Keratinocyte (primary cell): ENCODE measurements at regions not wholly inside any gene's neighbourhood (a gene's known extent, or its start where the extent isn't known, plus 50 kb on each side); places are given as distances from the start of the nearest gene placed in this dataset.

ENCODE experiments used
- DNase-seq: peaks from one replicate; pipeline ENCODE4 v3.0.0-alpha.2; 2011; ENCODE audit warnings: low read depth, missing footprints, low spot score
- FAIRE-seq: peaks from 2 replicates; lab custom pipeline; 2011; peaks lifted over from hg19 to GRCh38; lab: Jason Lieb, UNC
- H2AFZ ChIP-seq: 2 replicates; pipeline ENCODE4 v1.6.0; 2012; ENCODE audit warnings: low read length, control low read depth, inconsistent platforms; ENCODE audit not compliant: control insufficient read depth
- H3K27ac ChIP-seq: 2 replicates; pipeline ENCODE4 v1.5.1; 2011; ENCODE audit warnings: low read length; ENCODE audit not compliant: control insufficient read depth, insufficient read depth
- H3K27me3 ChIP-seq: 3 replicates; pipeline ENCODE4 v1.6.0; 2011; ENCODE audit warnings: low read length; ENCODE audit not compliant: control insufficient read depth, insufficient read depth; ENCODE audit errors: extremely low read depth
- H3K36me3 ChIP-seq, 2 experiments: 2 replicates in 1 of 2; 3 replicates in 1 of 2; pipeline ENCODE4 v1.5.1; 2011; ENCODE audit warnings: low read length in 2 of 2, mild to moderate bottlenecking in 1 of 2; ENCODE audit not compliant: control insufficient read depth in 2 of 2, insufficient read depth in 2 of 2; ENCODE audit errors: extremely low read depth in 1 of 2
- H3K4me1 ChIP-seq: 3 replicates; pipeline ENCODE4 v1.5.1; 2011; ENCODE audit warnings: low read length; ENCODE audit not compliant: control insufficient read depth, insufficient read depth; ENCODE audit errors: extremely low read depth
- H3K4me2 ChIP-seq: 3 replicates; pipeline ENCODE4 v1.6.0; 2011; ENCODE audit warnings: low read depth, low read length; ENCODE audit not compliant: control insufficient read depth, insufficient read depth; ENCODE audit errors: extremely low read depth
- H3K4me3 ChIP-seq, 3 experiments: fragments of 200-600 bp in 1 of 3; sonication (generic) in 1 of 3; 2 replicates in 2 of 3; 3 replicates in 1 of 3; pipeline ENCODE4 v1.5.1; 2011 to 2016; ENCODE audit warnings: low read length in 3 of 3, mild to moderate bottlenecking in 3 of 3, control low read depth in 2 of 3, inconsistent platforms in 1 of 3, low read depth in 1 of 3, mixed read lengths in 1 of 3, mixed run types in 1 of 3, moderate library complexity in 1 of 3; ENCODE audit not compliant: control insufficient read depth in 2 of 3, insufficient read depth in 2 of 3; ENCODE audit errors: extremely low read depth in 1 of 3
- H3K79me2 ChIP-seq: 2 replicates; pipeline ENCODE4 v1.6.0; 2012; ENCODE audit warnings: low read length; ENCODE audit not compliant: control insufficient read depth, insufficient read depth
- H3K9ac ChIP-seq: 3 replicates; pipeline ENCODE4 v1.6.0; 2011; ENCODE audit warnings: low read length; ENCODE audit not compliant: control insufficient read depth, insufficient read depth; ENCODE audit errors: extremely low read depth
- H3K9me1 ChIP-seq: 3 replicates; pipeline ENCODE4 v1.6.0; 2011; ENCODE audit warnings: low read length; ENCODE audit not compliant: control insufficient read depth, insufficient read depth; ENCODE audit errors: extremely low read depth
- H3K9me3 ChIP-seq: 2 replicates; pipeline ENCODE4 v1.5.1; 2012; ENCODE audit warnings: low read depth, low read length; ENCODE audit not compliant: control insufficient read depth
- H4K20me1 ChIP-seq: 3 replicates; pipeline ENCODE4 v1.6.0; 2011; ENCODE audit warnings: low read length; ENCODE audit not compliant: control insufficient read depth, insufficient read depth; ENCODE audit errors: extremely low read depth
- EZH2 ChIP-seq: IDR thresholded peaks from one replicate; pipeline ENCODE4 v1.6.1; 2012; ENCODE audit warnings: inconsistent platforms, mild to moderate bottlenecking, low read length, moderate library complexity
- dilution Hi-C: fragments of 300-500 bp; cut with MboI; formaldehyde crosslinking; loops from one replicate; pipeline ENCODE4 v1.7.0; 2020; ENCODE audit warnings: low sequenced_read_pairs; ENCODE audit not compliant: extremely low pct_ligation_motif_present
- TF ChIP-seq, protein P1 (sequence below), 3 experiments: IDR thresholded peaks in 1 of 3; conservative IDR thresholded peaks in 1 of 3; optimal IDR thresholded peaks in 1 of 3; 2 replicates in 2 of 3; 3 replicates in 1 of 3; pipeline versions ENCODE3 to v1.5.1; 2011; ENCODE audit warnings: low read length in 3 of 3, mild to moderate bottlenecking in 3 of 3, moderate library complexity in 2 of 3, control low read depth in 1 of 3, inconsistent platforms in 1 of 3; ENCODE audit not compliant: insufficient read depth in 2 of 3; ENCODE audit errors: extremely low read depth in 1 of 3

- Histone ChIP-seq H3K4me2 (no peak overlapping the region), H3K9me1 (no peaks in the 10 kb centered on the region), H3K4me1 (peaks cover 5% of the 10 kb centered on the region), H3K79me2 (no peaks in the 10 kb centered on the region), H3K27me3 (no peaks in the 10 kb centered on the region), H3K27ac (no peak overlapping the region), H3K9ac (no peak overlapping the region), H3K9me3 (no peaks in the 10 kb centered on the region), H3K36me3 (no peaks in the 10 kb centered on the region), H4K20me1 (no peaks in the 10 kb centered on the region), H3K4me3 (no peak overlapping the region), H2AFZ (no peak overlapping the region)
- TF ChIP-seq EZH2 = no peak
- FAIRE-seq = no peak
- no peak for DNase-seq
- dilution Hi-C loops = no loop called here
These were observed 344.1 kb downstream of the PHF14 start for GRCh38 chr7:11317766-11318165.

DNA sequence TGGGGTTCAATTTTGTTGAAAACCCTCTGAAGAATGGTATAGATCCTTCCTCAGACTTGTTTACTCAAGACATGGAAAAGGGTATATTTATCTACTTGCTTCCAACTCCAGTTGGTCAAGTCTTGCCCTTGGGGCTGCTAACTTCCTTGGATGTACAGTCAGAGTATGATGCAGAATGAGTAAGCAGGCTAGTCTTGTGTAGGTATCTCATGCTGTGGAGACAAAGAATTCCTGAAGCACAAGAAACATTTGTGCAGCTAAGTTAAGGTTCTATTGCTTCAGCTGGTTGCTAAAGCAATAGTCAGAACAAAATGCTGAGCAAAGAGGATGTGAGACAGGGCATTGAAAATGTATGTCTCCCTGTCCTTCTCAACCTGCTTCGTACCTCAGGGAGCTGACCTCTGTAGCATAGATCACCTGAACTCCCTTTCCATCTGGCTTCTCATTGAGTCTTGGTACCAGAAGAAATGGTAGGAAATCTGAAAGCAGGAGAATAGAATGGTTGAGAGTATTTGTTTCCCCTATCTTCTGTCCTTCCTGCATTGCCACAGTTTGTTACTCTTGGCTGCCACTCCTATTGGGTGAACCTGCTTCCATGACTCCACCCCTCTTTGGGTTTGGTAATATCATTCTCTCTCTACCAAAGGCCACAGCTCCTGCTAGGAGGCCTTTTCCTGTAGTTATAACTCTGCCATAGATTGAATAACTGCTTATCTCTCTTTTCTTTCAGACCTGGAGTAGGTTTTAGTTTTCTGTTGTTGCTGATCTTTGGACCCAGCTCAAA lies 346.0 kb downstream of the PHF14 start:
- no peak overlapping the region for H3K27ac ChIP-seq
- H3K4me3 ChIP-seq = no peak overlapping the region
- DNase-seq (no peak), FAIRE-seq (no peak)
- H3K27me3 ChIP-seq = no peaks in the 10 kb centered on the region
- H3K4me2 ChIP-seq = no peak overlapping the region
- dilution Hi-C loops = no loop called here
- H3K9ac ChIP-seq = no peak overlapping the region
- no peaks in the 10 kb centered on the region for H3K36me3 ChIP-seq
- H3K4me1 ChIP-seq = peaks cover 5% of the 10 kb centered on the region
- H3K9me3 ChIP-seq = no peaks in the 10 kb centered on the region
- H3K9me1 ChIP-seq = no peaks in the 10 kb centered on the region
- no peak overlapping the region for H2AFZ ChIP-seq
- H4K20me1 ChIP-seq = no peaks in the 10 kb centered on the region
- H3K79me2 ChIP-seq = no peaks in the 10 kb centered on the region
- no peak for TF ChIP-seq EZH2
- TF ChIP-seq, protein P1, sequence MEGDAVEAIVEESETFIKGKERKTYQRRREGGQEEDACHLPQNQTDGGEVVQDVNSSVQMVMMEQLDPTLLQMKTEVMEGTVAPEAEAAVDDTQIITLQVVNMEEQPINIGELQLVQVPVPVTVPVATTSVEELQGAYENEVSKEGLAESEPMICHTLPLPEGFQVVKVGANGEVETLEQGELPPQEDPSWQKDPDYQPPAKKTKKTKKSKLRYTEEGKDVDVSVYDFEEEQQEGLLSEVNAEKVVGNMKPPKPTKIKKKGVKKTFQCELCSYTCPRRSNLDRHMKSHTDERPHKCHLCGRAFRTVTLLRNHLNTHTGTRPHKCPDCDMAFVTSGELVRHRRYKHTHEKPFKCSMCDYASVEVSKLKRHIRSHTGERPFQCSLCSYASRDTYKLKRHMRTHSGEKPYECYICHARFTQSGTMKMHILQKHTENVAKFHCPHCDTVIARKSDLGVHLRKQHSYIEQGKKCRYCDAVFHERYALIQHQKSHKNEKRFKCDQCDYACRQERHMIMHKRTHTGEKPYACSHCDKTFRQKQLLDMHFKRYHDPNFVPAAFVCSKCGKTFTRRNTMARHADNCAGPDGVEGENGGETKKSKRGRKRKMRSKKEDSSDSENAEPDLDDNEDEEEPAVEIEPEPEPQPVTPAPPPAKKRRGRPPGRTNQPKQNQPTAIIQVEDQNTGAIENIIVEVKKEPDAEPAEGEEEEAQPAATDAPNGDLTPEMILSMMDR (optimal IDR thresholded peaks at IDR 0.05 in 1 of 3, IDR thresholded peaks at IDR 0.05 in 1 of 3, conservative IDR thresholded peaks at IDR 0.05 in 1 of 3; ENCODE audit: extremely low read depth in 1 of 3, insufficient read depth in 2 of 3, low read length in 3 of 3) = no peak
